H1 (cell line): ENCODE measurements at regions not wholly inside any gene's neighbourhood (a gene's known extent, or its start where the extent isn't known, plus 50 kb on each side); places are given as distances from the start of the nearest gene placed in this dataset.

Experiments used
- CTCF ChIA-PET: fragments of 300-600 bp; sonication (Branson Sonifier 250); formaldehyde crosslinking; loops from one replicate; lab custom pipeline; 2021; ENCODE audit not compliant: partially characterized antibody; lab: Charles Lee
- POLR2A ChIA-PET: fragments of 300-600 bp; sonication (Branson Sonifier 250); formaldehyde crosslinking; loops from one replicate; lab custom pipeline; 2021; ENCODE audit warnings: inconsistent platforms; ENCODE audit not compliant: partially characterized antibody; lab: Charles Lee
- DNase-seq, 2 experiments: peaks; one replicate each; pipeline versions ENCODE4 v3.0.0 to v3.0.0-alpha.2; 2010 to 2022; ENCODE audit warnings: low spot score in 2 of 2, low read depth in 1 of 2, mixed read lengths in 1 of 2
- FAIRE-seq: peaks from 2 replicates; lab custom pipeline; 2011; peaks lifted over from hg19 to GRCh38; lab: Jason Lieb, UNC
- H2AFZ ChIP-seq: 2 replicates; pipeline ENCODE4 v1.8.1; 2012; ENCODE audit warnings: low read length, inconsistent platforms
- H2AK5ac ChIP-seq: 2 replicates; pipeline ENCODE4 v1.6.1; 2013; ENCODE audit warnings: low read depth, low read length
- H2BK120ac ChIP-seq: replicated peaks from 2 replicates; pipeline ENCODE3; 2013; ENCODE audit warnings: low read depth, low read length, inconsistent platforms
- H2BK12ac ChIP-seq: 2 replicates; pipeline ENCODE4 v1.6.1; 2013; ENCODE audit warnings: low read depth, low read length
- H2BK15ac ChIP-seq: 2 replicates; pipeline ENCODE4 v1.6.1; 2013; ENCODE audit warnings: low read length
- H2BK20ac ChIP-seq: 2 replicates; pipeline ENCODE4 v1.6.1; 2013; ENCODE audit warnings: low read length
- H2BK5ac ChIP-seq: 2 replicates; pipeline ENCODE4 v1.6.1; 2013; ENCODE audit warnings: low read depth, low read length
- H3K14ac ChIP-seq: 2 replicates; pipeline ENCODE4 v1.6.1; 2013; ENCODE audit warnings: inconsistent platforms; ENCODE audit not compliant: insufficient read length
- H3K18ac ChIP-seq: 2 replicates; pipeline ENCODE4 v1.6.1; 2013; ENCODE audit warnings: low read length; ENCODE audit errors: extremely low read depth
- H3K23ac ChIP-seq: 2 replicates; pipeline ENCODE4 v1.6.1; 2013; ENCODE audit warnings: inconsistent platforms; ENCODE audit not compliant: insufficient read length
- H3K23me2 ChIP-seq: 2 replicates; pipeline ENCODE4 v1.6.1; 2013; ENCODE audit warnings: low read depth, low read length
- H3K27ac ChIP-seq: 2 replicates; pipeline ENCODE4 v1.6.1; 2011; ENCODE audit warnings: low read depth, low read length, inconsistent platforms
- H3K27me3 ChIP-seq, 4 experiments: replicated peaks in 1 of 4; 1 replicate in 1 of 4; 2 replicates in 3 of 4; pipeline versions ENCODE4 v1.6.1 to v1.8.1; 2011 to 2013; ENCODE audit warnings: low read length in 3 of 4, mild to moderate bottlenecking in 3 of 4, inconsistent platforms in 2 of 4, mixed read lengths in 2 of 4, moderate library complexity in 1 of 4; ENCODE audit not compliant: control insufficient read depth in 3 of 4, insufficient read depth in 3 of 4; ENCODE audit errors: extremely low read depth in 1 of 4
- H3K36me3 ChIP-seq, 4 experiments: 2 replicates each; pipeline versions ENCODE4 v1.6.1 to v1.8.1; 2011 to 2013; ENCODE audit warnings: mild to moderate bottlenecking in 4 of 4, low read length in 3 of 4, moderate library complexity in 2 of 4, control low read depth in 1 of 4, inconsistent platforms in 1 of 4; ENCODE audit not compliant: insufficient read depth in 4 of 4, control insufficient read depth in 2 of 4
- H3K4ac ChIP-seq: replicated peaks from 2 replicates; pipeline ENCODE3; 2013; ENCODE audit warnings: low read length, low read depth, mixed read lengths, inconsistent platforms; ENCODE audit not compliant: insufficient read length
- H3K4me1 ChIP-seq, 4 experiments: replicated peaks in 1 of 4; 1 replicate in 1 of 4; 2 replicates in 3 of 4; pipeline versions ENCODE4 v1.6.1 to v1.8.1; 2011 to 2013; ENCODE audit warnings: low read length in 3 of 4, inconsistent platforms in 2 of 4, mixed read lengths in 1 of 4; ENCODE audit not compliant: insufficient read depth in 4 of 4, control insufficient read depth in 3 of 4
- H3K4me2 ChIP-seq, 2 experiments: 2 replicates each; pipeline versions ENCODE4 v1.6.1 to v1.8.1; 2011 to 2013; ENCODE audit warnings: low read depth in 2 of 2, low read length in 2 of 2, control low read depth in 1 of 2, inconsistent platforms in 1 of 2, mild to moderate bottlenecking in 1 of 2; ENCODE audit not compliant: insufficient read depth in 1 of 2
- H3K4me3 ChIP-seq, 4 experiments: fragments of 200-600, 300-600 bp in 1 of 4; sonication (generic), shearing (Covaris generic), sonication (Bioruptor Twin) in 1 of 4; 2 replicates each; pipeline versions ENCODE4 v1.5.1 to v1.8.1; 2011 to 2016; ENCODE audit warnings: low read length in 4 of 4, low read depth in 3 of 4, control low read depth in 2 of 4, inconsistent platforms in 2 of 4, mild to moderate bottlenecking in 2 of 4, mixed read lengths in 1 of 4, moderate library complexity in 1 of 4; ENCODE audit not compliant: insufficient read depth in 2 of 4; ENCODE audit errors: extremely low read depth in 1 of 4
- H3K56ac ChIP-seq: replicated peaks from 2 replicates; pipeline ENCODE3; 2013; ENCODE audit warnings: low read depth, mild to moderate bottlenecking, mixed read lengths, low read length, inconsistent platforms; ENCODE audit not compliant: insufficient read length
- H3K79me1 ChIP-seq: 2 replicates; pipeline ENCODE4 v1.6.1; 2013; ENCODE audit warnings: low read depth, low read length, control low read depth
- H3K79me2 ChIP-seq, 2 experiments: 2 replicates each; pipeline versions ENCODE4 v1.6.1 to v1.8.1; 2012 to 2013; ENCODE audit warnings: low read length in 2 of 2, mild to moderate bottlenecking in 2 of 2, inconsistent platforms in 1 of 2; ENCODE audit not compliant: insufficient read depth in 2 of 2, control insufficient read depth in 1 of 2
- H3K9ac ChIP-seq, 4 experiments: replicated peaks in 1 of 4; 1 replicate in 1 of 4; 2 replicates in 3 of 4; pipeline versions ENCODE4 v1.6.1 to v1.8.1; 2011 to 2013; ENCODE audit warnings: low read depth in 3 of 4, low read length in 3 of 4, control low read depth in 2 of 4, mild to moderate bottlenecking in 2 of 4, moderate library complexity in 2 of 4, inconsistent platforms in 1 of 4; ENCODE audit errors: extremely low read depth in 1 of 4
- H3K9me3 ChIP-seq, 2 experiments: 2 replicates each; pipeline versions ENCODE4 v1.6.1 to v1.8.1; 2012 to 2013; ENCODE audit warnings: mild to moderate bottlenecking in 2 of 2, moderate library complexity in 2 of 2, control low read depth in 1 of 2, inconsistent platforms in 1 of 2, low read depth in 1 of 2, low read length in 1 of 2, mixed read lengths in 1 of 2; ENCODE audit not compliant: insufficient read depth in 2 of 2
- H4K20me1 ChIP-seq, 2 experiments: replicated peaks in 1 of 2; 2 replicates each; pipeline versions ENCODE3 to v1.8.1; 2011 to 2013; ENCODE audit warnings: inconsistent platforms in 2 of 2, low read length in 2 of 2, mild to moderate bottlenecking in 1 of 2; ENCODE audit not compliant: insufficient read depth in 2 of 2, control insufficient read depth in 1 of 2
- H4K5ac ChIP-seq: 2 replicates; pipeline ENCODE4 v1.6.1; 2013; ENCODE audit warnings: low read length, low read depth, mixed read lengths, inconsistent platforms; ENCODE audit not compliant: insufficient read length
- H4K8ac ChIP-seq: 2 replicates; pipeline ENCODE4 v1.8.0; 2013; ENCODE audit warnings: mild to moderate bottlenecking, moderate library complexity, low read length, inconsistent platforms; ENCODE audit not compliant: insufficient read depth; ENCODE audit errors: extremely low read depth
- H4K91ac ChIP-seq: replicated peaks from 2 replicates; pipeline ENCODE3; 2013; ENCODE audit warnings: low read length, mixed read lengths, inconsistent platforms; ENCODE audit not compliant: insufficient read length
- BCL11A ChIP-seq, 2 experiments: IDR thresholded peaks; one replicate each; pipeline ENCODE4 v1.6.1; 2011; ENCODE audit warnings: low read depth in 2 of 2, low read length in 2 of 2, mild to moderate bottlenecking in 2 of 2
- CBX8 ChIP-seq: fragments of 300-800, 300-1000 bp; sonication (generic); IDR thresholded peaks from 2 replicates; pipeline ENCODE4 v1.7.1; 2016; ENCODE audit warnings: low read depth, low read length, borderline replicate concordance
- EP300 ChIP-seq, 2 experiments: IDR thresholded peaks; 1 replicate in 1 of 2; 2 replicates in 1 of 2; pipeline ENCODE4 v1.6.1; 2011 to 2012; ENCODE audit warnings: low read depth in 2 of 2, low read length in 2 of 2, mild to moderate bottlenecking in 2 of 2, borderline replicate concordance in 1 of 2, inconsistent platforms in 1 of 2, moderate library complexity in 1 of 2
- JUND ChIP-seq: IDR thresholded peaks from 2 replicates; pipeline ENCODE4 v1.6.1; 2011; ENCODE audit warnings: mild to moderate bottlenecking, improper control_type of control experiment, low read length
- KDM5A ChIP-seq: fragments of 200-600 bp; IDR thresholded peaks from 2 replicates; pipeline ENCODE4 v1.7.1; 2012; ENCODE audit warnings: mild to moderate bottlenecking, low read length, inconsistent platforms, mixed read lengths
- POLR2AphosphoS5 ChIP-seq: IDR thresholded peaks from 2 replicates; pipeline ENCODE4 v1.6.1; 2011; ENCODE audit warnings: low read depth, low read length
- RAD21 ChIP-seq, 2 experiments: IDR thresholded peaks in 1 of 2; conservative IDR thresholded peaks in 1 of 2; 2 replicates each; pipeline ENCODE4 v1.6.1; 2011; ENCODE audit warnings: low read depth in 2 of 2, low read length in 2 of 2, improper control_type of control experiment in 1 of 2, inconsistent platforms in 1 of 2, mild to moderate bottlenecking in 1 of 2, moderate library complexity in 1 of 2
- RBBP5 ChIP-seq: IDR thresholded peaks from 2 replicates; pipeline ENCODE4 v1.7.1; 2012; ENCODE audit warnings: low read depth, mild to moderate bottlenecking, inconsistent platforms, low read length, moderate library complexity, borderline replicate concordance
- SIN3A ChIP-seq, 2 experiments: IDR thresholded peaks in 1 of 2; conservative IDR thresholded peaks in 1 of 2; 2 replicates each; pipeline ENCODE4 v1.6.1; 2011 to 2012; ENCODE audit warnings: low read length in 2 of 2, improper control_type of control experiment in 1 of 2, low read depth in 1 of 2, mild to moderate bottlenecking in 1 of 2
- SIRT6 ChIP-seq: IDR thresholded peaks from one replicate; pipeline ENCODE4 v1.7.1; 2012; ENCODE audit warnings: low read length, inconsistent platforms
- TCF12 ChIP-seq: IDR thresholded peaks from 2 replicates; pipeline ENCODE4 v1.6.1; 2011; ENCODE audit warnings: low read depth, mild to moderate bottlenecking, low read length
- WGBS, 2 experiments: shearing (Covaris generic) in 1 of 2; methylation state at CpG; one replicate each; pipeline versions ENCODE4 v1.1.6 to v1.1.7; 2013 to 2015; ENCODE audit warnings: low lambda C conversion rate in 2 of 2, mixed read lengths in 2 of 2, inconsistent platforms in 1 of 2, low coverage in 1 of 2, missing lambda C conversion rate in 1 of 2; ENCODE audit not compliant: insufficient replicate concordance in 2 of 2, insufficient coverage in 1 of 2, insufficient read length in 1 of 2; ENCODE audit errors: extremely low coverage in 1 of 2, missing lambda C conversion rate in 1 of 2; 5-methylcytosine and 5-hydroxymethylcytosine counted together

DNA sequence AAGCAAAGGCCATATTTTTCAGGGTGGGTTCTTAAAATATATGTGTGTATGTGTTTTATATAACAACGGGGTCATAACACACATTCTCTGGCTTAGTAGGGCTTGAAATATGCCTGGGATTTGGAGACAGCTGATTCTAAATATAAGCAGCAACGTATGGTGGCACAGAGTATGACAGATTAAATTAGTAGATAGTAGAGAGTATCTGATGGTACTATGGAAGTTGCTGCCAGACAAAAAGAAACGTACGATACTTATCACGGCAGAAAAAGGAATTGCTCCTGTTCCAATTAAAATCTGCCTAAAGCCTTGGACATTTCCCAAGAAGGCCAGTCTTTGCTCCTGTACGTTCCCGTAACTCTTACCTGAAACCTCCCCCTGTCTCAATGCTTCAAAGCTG is 607.9 kb upstream of the ID2 start:
- H3K23me2 ChIP-seq: no peaks in the 10 kb centered on the region
- no peak overlapping the region for H2BK120ac ChIP-seq
- no peak overlapping the region for H3K56ac ChIP-seq
- no peak overlapping the region for H3K23ac ChIP-seq
- H3K79me1 ChIP-seq: no peaks in the 10 kb centered on the region
- H3K79me2 ChIP-seq: no peaks in the 10 kb centered on the region
- no peak overlapping the region for H3K9ac ChIP-seq
- no peak for DNase-seq
- no peak overlapping the region for H3K4me2 ChIP-seq
- H3K9me3 ChIP-seq: peaks cover 0 to 4% of the 10 kb centered on the region in 2 experiments; a peak in 1 of 4 replicates
- TF ChIP-seq TCF12 (no peak), CBX8 (no peak), JUND (no peak), POLR2AphosphoS5 (no peak), RAD21 (IDR thresholded peaks at IDR 0.05 in 1 of 2, conservative IDR thresholded peaks at IDR 0.05 in 1 of 2; ENCODE audit: low read depth in 2 of 2, low read length in 2 of 2) (no peak), BCL11A (IDR thresholded peaks at IDR 0.05; ENCODE audit: low read depth in 2 of 2, low read length in 2 of 2) (no peak), RBBP5 (no peak), SIN3A (conservative IDR thresholded peaks at IDR 0.05 in 1 of 2, IDR thresholded peaks at IDR 0.05 in 1 of 2; ENCODE audit: low read depth in 1 of 2, low read length in 2 of 2) (no peak), SIRT6 (no peak), EP300 (IDR thresholded peaks at IDR 0.05; ENCODE audit: borderline replicate concordance in 1 of 2, low read depth in 2 of 2, low read length in 2 of 2) (no peak), KDM5A (no peak)
- no peak overlapping the region for H4K5ac ChIP-seq
- no peak overlapping the region for H3K14ac ChIP-seq
- WGBS, 2 experiments: 89% methylated on average over 7 of the region's 7 CpGs; no CpG with 5 or more reads in 1 of the 2 experiments
- H2BK20ac ChIP-seq: no peak overlapping the region
- no peaks in the 10 kb centered on the region for H4K20me1 ChIP-seq
- no peak overlapping the region for H2BK15ac ChIP-seq
- no peak for FAIRE-seq
- H3K4me3 ChIP-seq: no peak overlapping the region
- H3K18ac ChIP-seq: no peak overlapping the region
- H4K91ac ChIP-seq: no peak overlapping the region
- no peak overlapping the region for H4K8ac ChIP-seq
- POLR2A ChIA-PET: no interaction called here
- no peaks in the 10 kb centered on the region for H3K36me3 ChIP-seq
- no peak overlapping the region for H2BK5ac ChIP-seq
- no peak overlapping the region for H3K27ac ChIP-seq
- CTCF ChIA-PET: no interaction called here
- no peaks in the 10 kb centered on the region for H3K27me3 ChIP-seq
- H2BK12ac ChIP-seq: no peak overlapping the region
- no peak overlapping the region for H2AK5ac ChIP-seq
- no peaks in the 10 kb centered on the region for H3K4me1 ChIP-seq
- no peak overlapping the region; the same call in 1 of the 2 replicates for H2AFZ ChIP-seq
- H3K4ac ChIP-seq: no peak overlapping the region
